GM12878 (cell line): ENCODE measurements at regions not wholly inside any gene's neighbourhood (a gene's known extent, or its start where the extent isn't known, plus 50 kb on each side); places are given as distances from the start of the nearest gene placed in this dataset.

Experiments
- ATAC-seq: fragments of 200-7000 bp; cut with Tn5 transposase; 3 replicates; pipeline ENCODE4 v1.9.1; 2020; ENCODE audit warnings: mild to moderate bottlenecking, moderate library complexity
- BruUV-seq: library from RNA; stranded (reverse); fragments of 400-500 nt; replicated peaks from 2 replicates; lab custom pipeline; 2021; lab: Mats Ljungman, UMichigan
- CTCF ChIA-PET: fragments of 300-600 bp; sonication (Branson Sonifier 250); formaldehyde crosslinking; extraction: SDS; loops from one replicate; lab custom pipeline; 2021; ENCODE audit warnings: inconsistent platforms; lab: Yijun Ruan, JAX
- POLR2A ChIA-PET: fragments of 350-600 bp; formaldehyde crosslinking; extraction: SDS; loops from one replicate; lab custom pipeline; 2021; ENCODE audit warnings: inconsistent platforms; lab: Charles Lee
- RAD21 ChIA-PET: fragments of 300-600 bp; sonication (Branson Sonifier 250); formaldehyde crosslinking; loops from one replicate; lab custom pipeline; 2023; ENCODE audit warnings: antibody characterized with exemption; ENCODE audit not compliant: unreplicated experiment; lab: Charles Lee
- SMC1A ChIA-PET: fragments of 300-600 bp; sonication (Branson Sonifier 250); formaldehyde crosslinking; loops from one replicate; lab custom pipeline; 2023; ENCODE audit not compliant: unreplicated experiment, uncharacterized antibody; lab: Charles Lee
- DNase-seq: peaks from one replicate; pipeline ENCODE4 v3.0.0-alpha.2; 2011; ENCODE audit warnings: low read depth, low spot score
- FAIRE-seq: peaks from 3 replicates; lab custom pipeline; 2011; peaks lifted over from hg19 to GRCh38; lab: Jason Lieb, UNC
- H2AFZ ChIP-seq: 2 replicates; pipeline ENCODE4 v1.6.0; 2011; ENCODE audit warnings: low read depth, low read length, control low read depth; ENCODE audit not compliant: control insufficient read depth
- H3K27ac ChIP-seq: 2 replicates; pipeline ENCODE4 v1.5.1; 2011; ENCODE audit warnings: control low read depth; ENCODE audit not compliant: control insufficient read depth, insufficient read depth
- H3K27me3 ChIP-seq, 2 experiments: replicated peaks in 1 of 2; 2 replicates each; pipeline versions ENCODE4 v1.6.0 to v1.6.1; 2011; ENCODE audit warnings: low read length in 1 of 2; ENCODE audit not compliant: control insufficient read depth in 2 of 2, insufficient read depth in 2 of 2
- H3K36me3 ChIP-seq, 2 experiments: 2 replicates each; pipeline ENCODE4 v1.5.1; 2011; ENCODE audit warnings: low read length in 1 of 2; ENCODE audit not compliant: control insufficient read depth in 2 of 2, insufficient read depth in 2 of 2
- H3K4me1 ChIP-seq: 2 replicates; pipeline ENCODE4 v1.6.1; 2011; ENCODE audit warnings: mild to moderate bottlenecking, low read length, moderate library complexity, mixed read lengths; ENCODE audit not compliant: control insufficient read depth, insufficient read depth
- H3K4me2 ChIP-seq: 2 replicates; pipeline ENCODE4 v1.6.0; 2011; ENCODE audit warnings: control low read depth; ENCODE audit not compliant: control insufficient read depth, insufficient read depth
- H3K4me3 ChIP-seq: fragments of 200-600 bp; sonication (generic); 2 replicates; pipeline ENCODE4 v1.5.1; 2016
- H3K79me2 ChIP-seq: 2 replicates; pipeline ENCODE4 v1.6.0; 2011; ENCODE audit warnings: low read length; ENCODE audit not compliant: control insufficient read depth, insufficient read depth
- H3K9ac ChIP-seq: 2 replicates; pipeline ENCODE4 v1.8.0; 2011; ENCODE audit warnings: low read length, control low read depth, mixed read lengths; ENCODE audit not compliant: control insufficient read depth, insufficient read depth
- H3K9me3 ChIP-seq: replicated peaks from 3 replicates; pipeline ENCODE4 v1.5.1; 2011; ENCODE audit warnings: mild to moderate bottlenecking, low read length; ENCODE audit not compliant: control insufficient read depth, insufficient read depth
- H4K20me1 ChIP-seq: 2 replicates; pipeline ENCODE4 v1.6.0; 2011; ENCODE audit not compliant: control insufficient read depth, insufficient read depth
- SMC3 ChIP-seq: IDR thresholded peaks from 2 replicates; pipeline ENCODE4 v1.6.1; 2011; ENCODE audit warnings: low read length, improper control_type of control experiment, borderline replicate concordance
- WGBS: methylation state at CpG from one replicate; pipeline ENCODE4 v1.1.6; 2016; ENCODE audit warnings: low lambda C conversion rate; ENCODE audit not compliant: insufficient replicate concordance, insufficient coverage; ENCODE audit errors: missing lambda C conversion rate; 5-methylcytosine and 5-hydroxymethylcytosine counted together
- in situ Hi-C: fragments of 300-500 bp; cut with MboI; formaldehyde crosslinking; loops from 9 replicates; pipeline ENCODE4 v1.14.3; 2018; ENCODE audit warnings: mixed read lengths
- intact Hi-C: fragments of 100-400 bp; cut with micrococcal nuclease; formaldehyde crosslinking; loops from one replicate; pipeline ENCODE4 v1.14.2; 2022; ENCODE audit not compliant: unreplicated experiment
- TF ChIP-seq, protein P1 (sequence below): fragments of 450-650 bp; IDR thresholded peaks from 2 replicates; pipeline ENCODE4 v1.6.1; 2014; ENCODE audit warnings: mild to moderate bottlenecking
- TF ChIP-seq, protein P2 (sequence below): fragments of 450-650 bp; IDR thresholded peaks from 2 replicates; pipeline ENCODE4 v1.6.1; 2017; ENCODE audit warnings: mild to moderate bottlenecking, moderate library complexity
- TF ChIP-seq, protein P3 (sequence below): fragments of 450-650 bp; formaldehyde crosslinking; IDR thresholded peaks from 2 replicates; pipeline ENCODE4 v1.4.0; 2022; ENCODE audit warnings: mild to moderate bottlenecking, moderate library complexity

DNA sequence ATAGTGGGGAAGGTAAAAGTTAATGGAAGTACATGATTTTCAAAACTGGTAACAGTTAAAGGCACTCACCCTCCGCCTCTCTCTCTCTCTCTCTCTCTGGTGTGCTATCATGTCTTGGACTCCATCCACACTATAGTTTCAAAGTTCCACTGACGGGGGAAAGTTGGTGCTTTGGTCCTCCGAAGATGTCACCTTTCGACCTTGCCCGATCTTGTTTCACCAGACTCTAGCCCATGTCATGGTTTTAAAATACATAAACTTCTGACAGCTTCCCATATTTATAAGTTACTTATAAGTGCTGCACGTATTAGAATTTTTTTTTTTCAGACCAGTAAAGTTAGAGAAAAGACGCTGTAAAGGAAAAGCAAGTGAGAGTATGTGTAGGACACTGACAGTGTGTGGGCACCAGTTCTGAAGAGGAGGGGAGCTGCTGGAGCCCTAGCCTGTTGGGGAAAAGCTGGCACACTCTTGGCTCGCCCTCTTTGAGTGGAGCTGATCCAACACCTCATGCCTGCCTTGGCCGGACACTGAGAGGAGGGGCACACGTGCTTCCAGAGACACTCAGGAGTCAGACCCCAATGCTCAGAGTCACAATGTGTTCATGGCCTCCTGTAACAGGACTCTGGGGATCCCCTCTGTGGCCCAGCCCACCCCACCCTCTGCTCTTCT is 200.5 kb upstream of the TPM1 start:
- FAIRE-seq (no peak), ATAC-seq (no peak), DNase-seq (no peak)
- CTCF ChIA-PET = no interaction called here
- no peaks in the 10 kb centered on the region for H3K9me3 ChIP-seq
- POLR2A ChIA-PET = no interaction called here
- no peak overlapping the region for H2AFZ ChIP-seq
- SMC1A ChIA-PET = no interaction called here
- H4K20me1 ChIP-seq = no peaks in the 10 kb centered on the region
- H3K36me3 ChIP-seq = no peaks in the 10 kb centered on the region
- intact Hi-C loops = no loop called here
- no peak overlapping the region for H3K4me3 ChIP-seq
- no peak overlapping the region for H3K9ac ChIP-seq
- in situ Hi-C loops = loop anchor here (10.0 kb wide), 1 partner anchor 253 kb away; no protein-coding TSS in a partner anchor
- RAD21 ChIA-PET = no interaction called here
- WGBS = 39% methylated on average over 10 of the region's 10 CpGs
- H3K27ac ChIP-seq = no peak overlapping the region
- no TSS peak for BruUV-seq
- TF ChIP-seq, protein P1, sequence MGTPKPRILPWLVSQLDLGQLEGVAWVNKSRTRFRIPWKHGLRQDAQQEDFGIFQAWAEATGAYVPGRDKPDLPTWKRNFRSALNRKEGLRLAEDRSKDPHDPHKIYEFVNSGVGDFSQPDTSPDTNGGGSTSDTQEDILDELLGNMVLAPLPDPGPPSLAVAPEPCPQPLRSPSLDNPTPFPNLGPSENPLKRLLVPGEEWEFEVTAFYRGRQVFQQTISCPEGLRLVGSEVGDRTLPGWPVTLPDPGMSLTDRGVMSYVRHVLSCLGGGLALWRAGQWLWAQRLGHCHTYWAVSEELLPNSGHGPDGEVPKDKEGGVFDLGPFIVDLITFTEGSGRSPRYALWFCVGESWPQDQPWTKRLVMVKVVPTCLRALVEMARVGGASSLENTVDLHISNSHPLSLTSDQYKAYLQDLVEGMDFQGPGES = no peak
- TF ChIP-seq, all 136 proteins: peak for 0
- Histone ChIP-seq H3K79me2 (no peaks in the 10 kb centered on the region), H3K4me1 (no peaks in the 10 kb centered on the region), H3K4me2 (no peak overlapping the region), H3K27me3 (peaks cover 0 to 4% of the 10 kb centered on the region in 2 experiments; a peak in 2 of 4 replicates)

DNA sequence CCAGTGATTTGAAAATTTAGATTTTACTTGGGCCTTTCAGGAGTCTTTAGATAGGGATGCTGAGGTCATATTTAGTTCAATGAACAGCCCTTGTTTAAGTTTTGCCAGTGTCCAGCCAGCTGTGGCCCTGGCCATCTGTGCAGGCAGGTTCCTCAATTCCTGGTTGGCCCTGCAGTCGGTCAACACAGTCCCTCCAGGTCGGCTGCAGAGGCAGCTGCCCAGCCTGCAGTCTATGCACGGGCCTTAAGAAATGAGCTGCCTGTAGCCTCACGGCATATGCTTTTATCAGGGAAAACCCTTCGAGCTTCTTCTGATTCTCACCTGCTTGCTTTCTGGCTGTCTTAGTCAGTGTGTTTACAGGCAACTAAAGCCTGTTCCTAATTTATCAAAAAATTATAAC is 199.2 kb upstream of the TPM1 start:
- in situ Hi-C loops = loop anchor here (10.0 kb wide), 1 partner anchor 251 kb away; no protein-coding TSS in a partner anchor
- Histone ChIP-seq H3K9me3 (no peaks in the 10 kb centered on the region), H3K9ac (no peak overlapping the region), H3K79me2 (no peaks in the 10 kb centered on the region), H3K4me1 (no peaks in the 10 kb centered on the region), H3K27me3 (peaks cover 0 to 4% of the 10 kb centered on the region in 2 experiments; a peak in 2 of 4 replicates), H3K4me3 (no peak overlapping the region), H2AFZ (no peak overlapping the region)
- ChIA-PET POLR2A (no interaction called here), SMC1A (no interaction called here), CTCF (no interaction called here)
- no TSS peak for BruUV-seq
- no peak for FAIRE-seq
- TF ChIP-seq, protein P2, sequence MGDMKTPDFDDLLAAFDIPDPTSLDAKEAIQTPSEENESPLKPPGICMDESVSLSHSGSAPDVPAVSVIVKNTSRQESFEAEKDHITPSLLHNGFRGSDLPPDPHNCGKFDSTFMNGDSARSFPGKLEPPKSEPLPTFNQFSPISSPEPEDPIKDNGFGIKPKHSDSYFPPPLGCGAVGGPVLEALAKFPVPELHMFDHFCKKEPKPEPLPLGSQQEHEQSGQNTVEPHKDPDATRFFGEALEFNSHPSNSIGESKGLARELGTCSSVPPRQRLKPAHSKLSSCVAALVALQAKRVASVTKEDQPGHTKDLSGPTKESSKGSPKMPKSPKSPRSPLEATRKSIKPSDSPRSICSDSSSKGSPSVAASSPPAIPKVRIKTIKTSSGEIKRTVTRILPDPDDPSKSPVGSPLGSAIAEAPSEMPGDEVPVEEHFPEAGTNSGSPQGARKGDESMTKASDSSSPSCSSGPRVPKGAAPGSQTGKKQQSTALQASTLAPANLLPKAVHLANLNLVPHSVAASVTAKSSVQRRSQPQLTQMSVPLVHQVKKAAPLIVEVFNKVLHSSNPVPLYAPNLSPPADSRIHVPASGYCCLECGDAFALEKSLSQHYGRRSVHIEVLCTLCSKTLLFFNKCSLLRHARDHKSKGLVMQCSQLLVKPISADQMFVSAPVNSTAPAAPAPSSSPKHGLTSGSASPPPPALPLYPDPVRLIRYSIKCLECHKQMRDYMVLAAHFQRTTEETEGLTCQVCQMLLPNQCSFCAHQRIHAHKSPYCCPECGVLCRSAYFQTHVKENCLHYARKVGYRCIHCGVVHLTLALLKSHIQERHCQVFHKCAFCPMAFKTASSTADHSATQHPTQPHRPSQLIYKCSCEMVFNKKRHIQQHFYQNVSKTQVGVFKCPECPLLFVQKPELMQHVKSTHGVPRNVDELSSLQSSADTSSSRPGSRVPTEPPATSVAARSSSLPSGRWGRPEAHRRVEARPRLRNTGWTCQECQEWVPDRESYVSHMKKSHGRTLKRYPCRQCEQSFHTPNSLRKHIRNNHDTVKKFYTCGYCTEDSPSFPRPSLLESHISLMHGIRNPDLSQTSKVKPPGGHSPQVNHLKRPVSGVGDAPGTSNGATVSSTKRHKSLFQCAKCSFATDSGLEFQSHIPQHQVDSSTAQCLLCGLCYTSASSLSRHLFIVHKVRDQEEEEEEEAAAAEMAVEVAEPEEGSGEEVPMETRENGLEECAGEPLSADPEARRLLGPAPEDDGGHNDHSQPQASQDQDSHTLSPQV = no peak
- TF ChIP-seq, protein P3, sequence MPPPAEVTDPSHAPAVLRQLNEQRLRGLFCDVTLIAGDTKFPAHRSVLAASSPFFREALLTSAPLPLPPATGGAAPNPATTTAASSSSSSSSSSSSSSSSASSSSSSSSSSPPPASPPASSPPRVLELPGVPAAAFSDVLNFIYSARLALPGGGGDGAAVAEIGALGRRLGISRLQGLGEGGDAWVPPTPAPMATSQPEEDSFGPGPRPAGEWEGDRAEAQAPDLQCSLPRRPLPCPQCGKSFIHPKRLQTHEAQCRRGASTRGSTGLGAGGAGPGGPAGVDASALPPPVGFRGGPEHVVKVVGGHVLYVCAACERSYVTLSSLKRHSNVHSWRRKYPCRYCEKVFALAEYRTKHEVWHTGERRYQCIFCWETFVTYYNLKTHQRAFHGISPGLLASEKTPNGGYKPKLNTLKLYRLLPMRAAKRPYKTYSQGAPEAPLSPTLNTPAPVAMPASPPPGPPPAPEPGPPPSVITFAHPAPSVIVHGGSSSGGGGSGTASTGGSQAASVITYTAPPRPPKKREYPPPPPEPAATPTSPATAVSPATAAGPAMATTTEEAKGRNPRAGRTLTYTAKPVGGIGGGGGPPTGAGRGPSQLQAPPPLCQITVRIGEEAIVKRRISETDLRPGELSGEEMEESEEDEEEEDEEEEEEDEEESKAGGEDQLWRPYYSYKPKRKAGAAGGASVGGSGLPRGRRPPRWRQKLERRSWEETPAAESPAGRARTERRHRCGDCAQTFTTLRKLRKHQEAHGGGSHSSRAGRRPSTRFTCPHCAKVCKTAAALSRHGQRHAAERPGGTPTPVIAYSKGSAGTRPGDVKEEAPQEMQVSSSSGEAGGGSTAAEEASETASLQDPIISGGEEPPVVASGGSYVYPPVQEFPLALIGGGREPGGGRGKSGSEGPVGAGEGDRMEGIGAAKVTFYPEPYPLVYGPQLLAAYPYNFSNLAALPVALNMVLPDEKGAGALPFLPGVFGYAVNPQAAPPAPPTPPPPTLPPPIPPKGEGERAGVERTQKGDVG = no peak
- TF ChIP-seq SMC3 = no peak
- TF ChIP-seq, all 136 proteins: peak for 0
- H3K36me3 ChIP-seq = no peaks in the 10 kb centered on the region
- 26% methylated on average over 5 of the region's 5 CpGs for WGBS
- DNase-seq (no peak), ATAC-seq (no peak)
- intact Hi-C loops = no loop called here
- H3K27ac ChIP-seq = no peak overlapping the region
- no peak overlapping the region for H3K4me2 ChIP-seq
- RAD21 ChIA-PET = no interaction called here
- H4K20me1 ChIP-seq = no peaks in the 10 kb centered on the region
